K562 (cell line): ENCODE measurements at regions not wholly inside any gene's neighbourhood (a gene's known extent, or its start where the extent isn't known, plus 50 kb on each side); places are given as distances from the start of the nearest gene placed in this dataset.

Experiments used
- ATAC-seq: fragments of 200-7000 bp; cut with Tn5 transposase; 3 replicates; pipeline ENCODE4 v1.9.1; 2020; ENCODE audit warnings: moderate library complexity
- BruUV-seq: library from RNA; stranded (reverse); fragments of 400-500 nt; replicated peaks from 2 replicates; lab custom pipeline; 2021; lab: Mats Ljungman, UMichigan
- CTCF ChIA-PET: fragments of 300-600 bp; formaldehyde crosslinking; extraction: SDS; loops from one replicate; lab custom pipeline; 2021; ENCODE audit warnings: low intra/inter-chr PET ratio; lab: Yijun Ruan, JAX
- POLR2A ChIA-PET: fragments of 300-600, 350-650 bp; sonication (Branson Sonifier 250); formaldehyde crosslinking; extraction: SDS; loops from one replicate; lab custom pipeline; 2021; ENCODE audit warnings: antibody characterized with exemption, inconsistent platforms; lab: Yijun Ruan, JAX
- DNase-seq, 4 experiments: peaks; one replicate each; pipeline versions ENCODE4 v3.0.0 to v3.0.0-alpha.2; 2011 to 2018; ENCODE audit warnings: low spot score in 3 of 4, mixed read lengths in 3 of 4; ENCODE audit errors: extremely low read depth in 1 of 4
- FAIRE-seq: peaks from 2 replicates; lab custom pipeline; 2011; peaks lifted over from hg19 to GRCh38; lab: Jason Lieb, UNC
- H2AFZ ChIP-seq: 2 replicates; pipeline ENCODE4 v1.6.0; 2011; ENCODE audit warnings: low read depth, low read length, control low read depth, inconsistent platforms
- H3K27ac ChIP-seq: fragments of 200-600 bp; 3 replicates; pipeline ENCODE4 v1.8.0; 2011; ENCODE audit warnings: low read depth, mild to moderate bottlenecking, control low read depth, inconsistent platforms, low read length, moderate library complexity, mixed read lengths; ENCODE audit errors: extremely low read depth
- H3K27me3 ChIP-seq, 2 experiments: fragments of 300-600 bp in 1 of 2; 2 replicates in 1 of 2; 3 replicates in 1 of 2; pipeline versions ENCODE4 v1.6.0 to v1.8.0; 2011; ENCODE audit warnings: inconsistent platforms in 2 of 2, low read length in 2 of 2, mild to moderate bottlenecking in 1 of 2, mixed read lengths in 1 of 2, moderate library complexity in 1 of 2; ENCODE audit not compliant: control insufficient read depth in 2 of 2, insufficient read depth in 2 of 2
- H3K36me3 ChIP-seq: fragments of 300-600 bp; 3 replicates; pipeline ENCODE4 v1.8.0; 2011; ENCODE audit warnings: mild to moderate bottlenecking, low read length, inconsistent platforms; ENCODE audit not compliant: control insufficient read depth, insufficient read depth
- H3K4me1 ChIP-seq, 2 experiments: fragments of 200-600 bp in 1 of 2; replicated peaks in 1 of 2; 2 replicates in 1 of 2; 3 replicates in 1 of 2; pipeline versions ENCODE4 v1.5.1 to v1.8.0; 2011; ENCODE audit warnings: inconsistent platforms in 2 of 2, low read length in 2 of 2, mild to moderate bottlenecking in 1 of 2, mixed read lengths in 1 of 2, moderate library complexity in 1 of 2; ENCODE audit not compliant: control insufficient read depth in 2 of 2, insufficient read depth in 2 of 2
- H3K4me2 ChIP-seq: 2 replicates; pipeline ENCODE4 v1.6.1; 2011; ENCODE audit warnings: low read length, control low read depth, inconsistent platforms, mixed read lengths; ENCODE audit not compliant: insufficient read depth
- H3K4me3 ChIP-seq: fragments of 200-600 bp; sonication (generic), shearing (Covaris generic); 2 replicates; pipeline ENCODE4 v1.5.1; 2016; ENCODE audit warnings: control low read depth, inconsistent platforms
- H3K79me2 ChIP-seq: fragments of 200-600 bp; 3 replicates; pipeline ENCODE4 v1.8.0; 2011; ENCODE audit warnings: low read length, inconsistent platforms; ENCODE audit not compliant: control insufficient read depth, insufficient read depth
- H3K9ac ChIP-seq, 2 experiments: 2 replicates each; pipeline versions ENCODE4 v1.6.0 to v1.6.1; 2011; ENCODE audit warnings: low read depth in 2 of 2, low read length in 2 of 2, control low read depth in 1 of 2, inconsistent platforms in 1 of 2, mild to moderate bottlenecking in 1 of 2, mixed read lengths in 1 of 2; ENCODE audit not compliant: insufficient read depth in 1 of 2
- H3K9me1 ChIP-seq: one replicate; pipeline ENCODE4 v1.6.0; 2011; ENCODE audit warnings: inconsistent platforms, mild to moderate bottlenecking, low read length, moderate library complexity; ENCODE audit not compliant: control insufficient read depth, insufficient read depth
- H3K9me3 ChIP-seq: replicated peaks from 2 replicates; pipeline ENCODE4 v1.5.1; 2011; ENCODE audit warnings: low read depth, low read length, inconsistent platforms; ENCODE audit not compliant: control insufficient read depth, insufficient read depth
- H4K20me1 ChIP-seq: replicated peaks from 2 replicates; pipeline ENCODE4 v1.6.1; 2011; ENCODE audit warnings: low read length, inconsistent platforms, mixed read lengths; ENCODE audit not compliant: control insufficient read depth, insufficient read depth
- BRD9 ChIP-seq: fragments of 450-650 bp; IDR thresholded peaks from 2 replicates; pipeline ENCODE4 v1.6.1; 2018; ENCODE audit warnings: low read depth; ENCODE audit not compliant: partially characterized antibody
- CREB5 ChIP-seq: fragments of 250-450 bp; sonication (Bioruptor Pico); IDR thresholded peaks from 2 replicates; pipeline ENCODE4 v1.5.0; 2020; ENCODE audit warnings: mild to moderate bottlenecking
- POLR2B ChIP-seq: fragments of 450-650 bp; IDR thresholded peaks from 2 replicates; pipeline ENCODE4 v1.6.1; 2018; ENCODE audit warnings: low read depth; ENCODE audit not compliant: partially characterized antibody
- PURB ChIP-seq: sonication (generic); formaldehyde crosslinking; IDR thresholded peaks from 2 replicates; pipeline ENCODE4 v1.9.0; 2021; ENCODE audit warnings: low read depth, mild to moderate bottlenecking, missing genetic modification reagents
- TGIF2 ChIP-seq: sonication (generic); formaldehyde crosslinking; IDR thresholded peaks from 2 replicates; pipeline ENCODE4 v1.8.1; 2022; ENCODE audit warnings: mild to moderate bottlenecking, missing genetic modification reagents, moderate library complexity
- ZBTB49 ChIP-seq: sonication (generic); formaldehyde crosslinking; IDR thresholded peaks from 2 replicates; pipeline ENCODE4 v1.8.0; 2022; ENCODE audit warnings: missing genetic modification reagents, mild to moderate bottlenecking, borderline replicate concordance
- ZBTB7A ChIP-seq: IDR thresholded peaks from 2 replicates; pipeline ENCODE4 v1.6.1; 2011; ENCODE audit warnings: low read depth, mild to moderate bottlenecking, low read length, moderate library complexity, borderline replicate concordance; ENCODE audit not compliant: control insufficient read depth
- ZKSCAN1 ChIP-seq: fragments of 150-350 bp; IDR thresholded peaks from 2 replicates; pipeline ENCODE4 v1.6.1; 2016; ENCODE audit warnings: low read depth, low read length
- ZNF124 ChIP-seq: sonication (generic); formaldehyde crosslinking; IDR thresholded peaks from 2 replicates; pipeline ENCODE4 v1.8.1; 2022; ENCODE audit warnings: missing genetic modification reagents
- ZNF134 ChIP-seq: fragments of 250-450 bp; sonication (Bioruptor Pico); conservative IDR thresholded peaks from 2 replicates; pipeline ENCODE4 v1.4.0; 2020
- WGBS: fragments of 100-300 bp; shearing (Covaris generic); methylation state at CpG from one replicate; pipeline ENCODE4 v1.1.6; 2016; ENCODE audit warnings: low coverage, mixed read lengths; ENCODE audit not compliant: insufficient coverage; ENCODE audit errors: missing lambda C conversion rate; 5-methylcytosine and 5-hydroxymethylcytosine counted together
- in situ Hi-C: fragments of 300-500 bp; cut with MboI; formaldehyde crosslinking; loops from 4 replicates; pipeline ENCODE4 v1.15.0; 2018; ENCODE audit warnings: inconsistent platforms, mixed read lengths
- intact Hi-C: fragments of 100-400 bp; cut with micrococcal nuclease; formaldehyde crosslinking; loops from 2 replicates; pipeline ENCODE4 v1.14.2; 2022

DNA sequence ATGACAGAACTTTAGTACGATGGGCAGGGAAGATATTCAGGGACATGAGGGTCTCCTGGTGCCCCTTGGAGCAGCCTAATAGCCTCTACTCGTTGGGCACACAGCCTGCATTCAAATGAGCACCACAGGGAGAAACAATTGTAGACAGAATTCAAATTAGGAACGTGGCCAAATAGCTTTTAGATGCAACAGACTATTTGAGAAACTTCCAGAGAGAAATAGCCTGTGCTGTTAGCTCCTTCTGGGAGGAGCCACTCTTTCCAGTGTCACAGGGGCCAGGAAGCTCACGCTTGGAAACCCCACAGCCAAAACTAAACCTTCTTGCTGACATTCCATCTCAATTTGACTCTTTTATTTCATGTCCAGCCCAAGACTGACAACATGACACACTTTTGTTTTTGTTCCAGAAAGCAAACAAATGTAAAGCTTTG, 114.5 kb downstream of the RPAP3 start:
- H3K36me3 ChIP-seq = no peaks in the 10 kb centered on the region
- intact Hi-C loops = no loop called here
- ChIA-PET CTCF (no interaction called here), POLR2A (no interaction called here)
- TF ChIP-seq PURB (CRISPR knock-in tag) = no peak
- TF ChIP-seq TGIF2 (CRISPR knock-in tag) = no peak
- no peak for TF ChIP-seq BRD9
- no peak for TF ChIP-seq CREB5 (CRISPR knock-in tag)
- no peak for TF ChIP-seq ZBTB49 (CRISPR knock-in tag)
- no peak for TF ChIP-seq ZNF134
- TF ChIP-seq ZNF124 (CRISPR knock-in tag) = no peak
- TF ChIP-seq ZBTB7A = no peak
- TF ChIP-seq ZKSCAN1 = no peak
- TF ChIP-seq POLR2B = no peak
- no peaks in the 10 kb centered on the region for H3K79me2 ChIP-seq
- H3K4me2 ChIP-seq = no peak overlapping the region
- DNase-seq (no peak), FAIRE-seq (no peak), ATAC-seq (no peak)
- H3K27me3 ChIP-seq = peaks cover 2 to 12% of the 10 kb centered on the region in 2 experiments; a peak in 4 of 5 replicates
- in situ Hi-C loops = no loop called here
- no peaks in the 10 kb centered on the region for H4K20me1 ChIP-seq
- H3K4me1 ChIP-seq = no peaks in the 10 kb centered on the region
- H3K9ac ChIP-seq = no peak overlapping the region
- no peaks in the 10 kb centered on the region for H3K9me3 ChIP-seq
- no TSS peak for BruUV-seq
- H3K4me3 ChIP-seq = no peak overlapping the region
- H2AFZ ChIP-seq = no peak overlapping the region
- no peak overlapping the region for H3K27ac ChIP-seq
- 0% methylated on average over 4 of the region's 4 CpGs for WGBS
- H3K9me1 ChIP-seq = no peaks in the 10 kb centered on the region
